Right ventricle myocardium inferior (tissue), 1 donor: ENCODE measurements at regions not wholly inside any gene's neighbourhood (a gene's known extent, or its start where the extent isn't known, plus 50 kb on each side); places are given as distances from the start of the nearest gene placed in this dataset.

Source experiments
- ATAC-seq: fragments of 200-7000 bp; cut with Tn5 transposase; one replicate; pipeline ENCODE4 v1.9.1; 2020; ENCODE audit warnings: mild to moderate bottlenecking, moderate library complexity
- DNase-seq: peaks from one replicate; pipeline ENCODE4 v3.0.0; 2021; ENCODE audit errors: missing footprints
- intact Hi-C: fragments of 100-400 bp; cut with DNase I; formaldehyde crosslinking; loops from one replicate; pipeline ENCODE4 v1.11.0; 2022
- donor health status: DM: no; HTN: yes; CAD: no; lungs with severe emphysema.

DNA sequence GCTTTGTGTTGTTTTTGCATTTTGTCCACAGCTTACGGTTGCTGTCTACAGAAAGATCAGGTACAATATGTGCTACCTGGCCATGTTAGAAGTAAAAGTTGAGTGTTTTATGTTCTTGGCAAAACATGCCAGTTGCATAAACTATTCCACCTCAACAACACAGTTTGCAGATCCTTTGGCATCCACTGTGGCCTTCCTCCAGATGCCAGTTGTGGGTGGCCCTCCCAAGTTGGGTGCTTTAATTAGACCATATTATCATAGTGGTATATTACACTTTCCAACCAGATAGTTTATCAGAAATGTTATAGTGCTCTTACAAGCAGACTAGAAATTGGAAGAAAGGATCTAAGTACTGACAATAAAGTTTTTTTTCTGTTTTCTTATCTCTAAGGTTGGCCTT lies 386.9 kb upstream of the KCNN2 start:
- intact Hi-C loops, result no loop called here
- DNase-seq (no peak), ATAC-seq (no peak)

DNA sequence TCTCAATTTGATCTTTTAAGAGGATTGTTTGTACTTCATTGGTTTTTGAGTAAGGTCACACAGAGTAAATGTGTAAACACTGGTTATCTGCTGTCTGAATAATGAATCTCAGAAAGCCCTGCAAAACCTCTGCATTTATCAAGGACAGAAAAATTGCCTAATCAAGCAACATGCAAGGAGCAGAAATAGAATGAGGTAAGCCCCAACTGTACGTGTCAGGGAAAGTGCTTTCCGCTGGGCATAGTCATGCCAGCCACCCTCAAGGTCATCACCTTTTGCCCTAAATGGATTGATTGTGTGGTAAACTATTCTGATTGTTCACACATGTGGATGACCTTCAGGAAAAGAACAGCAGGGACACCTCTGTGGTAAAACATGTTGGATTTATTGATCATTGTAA lies 376.9 kb upstream of the KCNN2 start:
- DNase-seq, result no peak
- no peak for ATAC-seq
- intact Hi-C loops, result no loop called here

- ATAC-seq (no peak), DNase-seq (no peak)
- intact Hi-C loops, result no loop called here
Measured at GRCh38 chr5:113985505-113985904, 376.4 kb upstream of the KCNN2 start.

- DNase-seq (no peak), ATAC-seq (no peak)
- intact Hi-C loops, result no loop called here
Measured at GRCh38 chr5:113989278-113989912, 372.5 kb upstream of the KCNN2 start.

GRCh38 chr5:113989913-113990305 lies 372.0 kb upstream of the KCNN2 start:
- intact Hi-C loops, result no loop called here
- ATAC-seq (no peak), DNase-seq (no peak)

- ATAC-seq (no peak), DNase-seq (no peak)
- intact Hi-C loops, result no loop called here
Measured at GRCh38 chr5:114001076-114001475, 360.8 kb upstream of the KCNN2 start.

DNA sequence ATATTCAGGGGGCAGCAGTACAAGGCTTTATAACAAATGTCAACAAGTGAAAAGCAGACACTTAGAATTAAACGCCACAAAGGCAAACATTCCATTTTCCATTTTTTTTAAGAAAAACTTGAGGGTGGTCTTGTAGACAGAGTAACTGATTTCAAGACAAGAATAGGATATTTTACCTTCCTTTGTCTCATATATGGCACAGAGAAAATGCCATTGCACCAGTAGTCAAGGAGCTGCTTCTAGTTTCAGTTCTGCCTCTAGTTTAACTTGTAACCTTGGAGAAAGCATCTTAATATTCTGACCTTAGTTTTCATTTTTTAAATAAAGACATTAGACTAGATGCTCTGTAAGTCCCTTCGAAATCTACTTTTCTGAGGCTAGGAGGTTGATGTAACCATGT lies 355.3 kb upstream of the KCNN2 start:
- DNase-seq, result no peak
- intact Hi-C loops, result no loop called here
- no peak for ATAC-seq

DNA sequence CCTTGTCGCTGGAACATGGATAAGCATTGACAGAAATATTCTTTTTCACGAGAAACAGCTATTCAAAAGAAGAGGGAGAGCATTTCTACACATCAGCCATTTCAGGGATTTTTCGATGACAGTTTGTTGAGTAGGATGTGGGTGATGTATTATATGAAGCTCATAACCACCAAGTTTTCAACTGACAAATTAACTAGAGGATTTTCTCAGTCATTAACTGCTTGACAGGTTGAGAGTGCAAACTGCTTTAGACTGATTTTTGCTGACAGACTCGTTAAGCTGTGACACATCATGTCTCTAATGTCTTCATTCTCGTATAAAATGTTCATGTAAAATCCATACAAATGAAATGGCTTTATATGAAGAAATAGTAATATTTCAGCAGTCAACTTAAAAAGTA lies 354.2 kb upstream of the KCNN2 start:
- intact Hi-C loops, result no loop called here
- no peak for ATAC-seq

DNA sequence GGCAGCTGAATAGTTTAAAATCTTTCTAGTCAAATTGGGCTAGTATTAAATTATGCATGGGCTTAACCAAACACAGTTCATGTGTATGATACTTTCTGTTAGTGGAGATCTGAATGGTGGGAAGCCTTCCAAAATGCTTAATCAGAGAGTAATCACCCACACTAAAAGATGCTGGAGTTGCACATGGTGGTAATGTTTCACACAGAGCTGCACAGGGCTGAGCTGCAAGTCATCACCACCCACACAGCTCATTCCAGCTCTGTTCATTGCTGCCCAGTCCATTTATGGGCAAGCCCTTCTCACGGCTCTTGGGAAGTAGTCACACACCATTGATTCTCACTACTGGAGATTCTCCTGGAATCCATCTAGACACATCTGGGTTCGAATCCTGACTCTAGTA lies 351.5 kb upstream of the KCNN2 start:
- DNase-seq (no peak), ATAC-seq (no peak)
- intact Hi-C loops, result loop anchor here (10.0 kb wide), 1 partner anchor 326 kb away; no protein-coding TSS in a partner anchor

More for the DNA sequence above, 354.2 kb upstream of the KCNN2 start:
- DNase-seq, result no peak

DNA sequence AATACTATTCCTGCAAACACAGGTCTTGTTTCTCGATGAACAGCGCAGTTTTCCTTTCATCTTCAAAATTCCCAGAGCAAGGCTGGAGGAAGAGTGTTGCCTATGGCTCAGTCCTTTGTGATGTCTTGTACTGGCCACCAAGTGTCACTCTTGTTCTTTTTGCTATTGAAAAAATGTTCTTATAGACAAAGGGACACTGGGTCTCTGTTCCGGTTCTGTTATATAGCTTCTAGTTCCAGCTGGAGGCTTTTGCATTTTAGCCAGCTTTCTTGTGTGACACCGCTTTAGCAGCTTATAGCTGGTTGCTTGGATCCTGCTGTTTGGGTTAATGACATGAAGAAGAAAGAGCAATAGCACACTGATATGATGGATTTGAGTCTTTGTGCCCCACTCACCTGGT lies 343.7 kb upstream of the KCNN2 start:
- ATAC-seq (no peak), DNase-seq (no peak)
- intact Hi-C loops, result loop anchor here (2.0 to 10.0 kb wide), 2 partner anchors 333 to 433 kb away; no protein-coding TSS in a partner anchor

DNA sequence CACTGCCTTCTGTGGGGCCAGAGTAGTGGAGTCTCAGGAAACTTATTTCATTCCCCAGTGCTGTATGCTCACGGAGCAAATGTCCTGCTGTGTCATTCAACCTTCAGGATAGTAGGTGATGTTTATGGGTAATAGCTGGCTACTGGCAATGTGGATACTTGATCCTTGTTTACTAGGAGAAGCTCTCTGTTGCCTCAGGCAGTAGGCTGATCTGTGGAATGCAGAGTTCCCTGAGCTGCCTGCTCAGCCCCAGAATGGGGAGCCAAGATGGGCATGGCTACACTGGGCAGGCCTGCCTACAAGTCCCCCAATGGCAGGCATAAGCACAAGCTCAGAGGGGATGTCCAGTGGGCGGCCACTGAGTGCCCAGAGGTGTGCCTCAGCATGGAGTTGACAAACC lies 323.1 kb upstream of the KCNN2 start:
- intact Hi-C loops, result no loop called here
- DNase-seq, result no peak
- no peak for ATAC-seq

DNA sequence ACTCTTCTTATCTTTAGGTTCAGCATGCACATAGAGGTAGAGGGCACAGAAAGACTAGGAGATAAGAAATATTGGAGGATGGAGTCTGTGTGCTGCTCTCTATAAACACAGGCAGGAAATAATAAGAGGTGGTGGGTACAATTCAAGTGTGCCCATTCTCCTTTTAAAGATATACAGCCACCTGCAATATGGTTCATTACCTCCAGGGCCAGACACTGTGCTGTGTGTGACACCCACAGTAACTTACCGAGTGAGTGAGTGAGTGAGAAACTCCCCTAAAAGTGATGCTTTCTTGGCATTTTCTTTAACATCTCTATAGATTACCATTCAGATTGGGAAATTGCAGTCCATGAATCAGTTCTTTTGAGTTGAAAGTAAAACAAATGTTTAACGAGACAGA lies 311.8 kb upstream of the KCNN2 start:
- no peak for DNase-seq
- intact Hi-C loops, result no loop called here
- ATAC-seq, result no peak

DNA sequence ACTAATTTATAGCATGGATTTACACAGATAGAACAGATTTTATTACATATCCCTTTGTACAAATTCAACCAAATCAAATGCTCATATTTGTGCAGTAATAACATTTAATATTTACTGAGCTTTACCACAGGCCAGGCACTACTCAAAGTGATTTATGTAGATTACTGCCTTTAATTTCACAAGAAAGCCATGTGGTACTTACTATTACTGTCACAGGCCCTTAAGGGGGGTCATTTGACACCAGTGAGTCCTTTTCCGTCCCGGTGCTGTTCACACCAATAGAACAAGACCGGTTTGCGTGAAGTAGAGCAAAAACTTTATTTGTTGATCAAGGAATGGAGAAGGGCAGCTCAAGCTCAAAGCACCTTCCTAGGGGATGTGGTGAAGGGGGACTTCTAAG lies 308.5 kb upstream of the KCNN2 start:
- no peak for ATAC-seq
- intact Hi-C loops, result no loop called here
- no peak for DNase-seq

- ATAC-seq (no peak), DNase-seq (no peak)
- intact Hi-C loops, result no loop called here
Measured at GRCh38 chr5:114054594-114054993, 307.3 kb upstream of the KCNN2 start.

DNA sequence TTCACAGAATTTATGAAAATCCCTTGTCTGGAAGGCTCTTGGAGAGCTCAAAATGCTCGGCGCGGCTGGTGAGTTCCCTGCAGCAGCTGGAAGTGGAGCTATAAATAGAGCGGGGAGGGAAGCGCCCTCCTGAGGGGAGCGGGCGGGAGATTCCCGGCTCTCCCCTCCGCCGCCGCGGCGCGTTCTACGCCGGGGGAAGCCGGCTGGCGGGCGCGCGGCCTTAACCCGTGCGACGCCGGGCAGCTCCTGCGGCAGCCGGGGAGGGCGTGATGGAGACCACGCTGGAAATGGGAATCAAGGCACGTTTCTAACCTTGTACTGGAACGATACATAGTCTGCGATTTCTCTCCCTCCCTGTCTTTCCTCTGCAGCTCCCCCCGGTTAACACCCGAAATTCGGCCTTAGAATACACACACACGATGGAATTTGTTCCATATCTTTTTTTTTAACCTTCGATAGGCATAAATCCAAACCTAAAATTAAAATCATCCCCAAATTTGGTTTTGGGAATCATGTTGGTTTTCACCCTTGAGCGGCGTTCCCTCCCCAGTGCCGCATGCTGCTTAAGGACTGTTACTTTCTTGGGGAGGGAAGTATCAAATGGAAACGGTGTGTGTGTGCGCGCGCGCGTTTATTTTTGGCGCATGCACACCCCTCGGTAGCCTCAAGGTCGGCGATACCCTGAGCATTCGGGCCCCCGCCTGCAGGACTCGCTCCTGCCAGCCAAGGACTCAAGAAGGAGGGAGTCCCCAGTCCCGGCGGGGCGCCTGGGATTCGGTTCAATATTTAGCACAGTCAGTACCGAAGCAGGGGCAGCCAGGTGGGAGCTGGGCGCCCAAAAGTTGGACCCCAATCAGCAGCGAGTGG lies 306.3 kb upstream of the KCNN2 start:
- ATAC-seq (peak; percentile 93), DNase-seq (peak; percentile 75)
- intact Hi-C loops, result no loop called here

GRCh38 chr5:114056185-114056538 lies 305.7 kb upstream of the KCNN2 start:
- ATAC-seq (peak; percentile 7), DNase-seq (no peak)
- intact Hi-C loops, result no loop called here

GRCh38 chr5:114060866-114061265 lies 301.0 kb upstream of the KCNN2 start:
- DNase-seq, result no peak
- intact Hi-C loops, result no loop called here
- no peak for ATAC-seq

- ATAC-seq, result no peak
- intact Hi-C loops, result no loop called here
Measured at GRCh38 chr5:114062932-114063867, 298.7 kb upstream of the KCNN2 start.

DNA sequence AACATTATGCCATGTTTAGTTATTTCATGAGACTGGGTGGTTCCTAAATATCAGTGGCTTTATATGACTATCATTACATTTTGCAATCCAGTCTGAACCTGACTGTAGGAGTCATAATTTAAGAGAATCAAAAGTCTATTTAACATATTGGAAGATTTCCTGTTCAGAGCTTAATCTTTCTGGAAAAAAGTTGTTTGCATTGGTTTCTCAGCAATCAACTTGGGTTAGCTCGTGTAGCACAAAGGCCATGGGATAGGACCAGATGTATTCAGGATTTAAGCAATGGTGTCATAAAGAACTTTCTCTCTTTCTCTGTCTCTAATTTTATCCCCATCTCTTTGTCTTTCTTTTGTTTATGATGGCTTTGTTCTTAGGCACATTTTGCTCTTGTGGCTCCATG lies 296.0 kb upstream of the KCNN2 start:
- ATAC-seq (no peak), DNase-seq (no peak)
- intact Hi-C loops, result no loop called here

More at GRCh38 chr5:114062932-114063867, 298.7 kb upstream of the KCNN2 start:
- no peak for DNase-seq
